Stimulated activated CD8-positive, alpha-beta memory T cell treated with anti-CD3 and anti-CD28 coated beads, Interleukin-7, amount 100 ng/mL, for 4 hours (primary cell): ENCODE measurements at regions not wholly inside any gene's neighbourhood (a gene's known extent, or its start where the extent isn't known, plus 50 kb on each side); places are given as distances from the start of the nearest gene placed in this dataset.

ENCODE experiments used
- DNase-seq, 2 donors: peaks; one replicate each; pipeline ENCODE4 v3.0.0-alpha.2; 2020; ENCODE audit warnings: low read depth in 2 of 2

- no peak for DNase-seq
Measured at GRCh38 chr4:24476282-24476681, 108.1 kb downstream of the DHX15 start.

GRCh38 chr4:24475756-24476155 is 108.6 kb downstream of the DHX15 start:
- no peak for DNase-seq

DNA sequence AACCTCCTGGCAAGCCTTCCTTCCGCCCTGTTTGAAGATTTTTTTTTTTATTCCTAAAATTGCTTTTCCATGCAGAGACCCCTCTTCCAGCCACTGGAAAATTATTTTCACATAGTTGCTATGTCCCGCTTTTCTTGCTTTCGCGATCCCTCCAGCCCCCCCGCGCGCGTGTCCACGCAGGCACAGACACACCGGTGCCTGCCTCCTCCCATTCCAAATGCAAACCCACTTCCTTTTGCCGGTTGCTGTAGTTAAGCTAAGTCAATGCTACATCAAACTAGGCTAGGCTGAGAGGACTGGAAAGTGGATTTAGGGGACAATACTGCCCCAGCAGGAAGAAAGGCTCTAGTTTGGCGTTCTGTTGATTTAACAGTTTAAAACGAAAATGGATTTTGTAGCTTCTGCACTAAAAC is 111.0 kb downstream of the DHX15 start:
- no peak for DNase-seq

DNA sequence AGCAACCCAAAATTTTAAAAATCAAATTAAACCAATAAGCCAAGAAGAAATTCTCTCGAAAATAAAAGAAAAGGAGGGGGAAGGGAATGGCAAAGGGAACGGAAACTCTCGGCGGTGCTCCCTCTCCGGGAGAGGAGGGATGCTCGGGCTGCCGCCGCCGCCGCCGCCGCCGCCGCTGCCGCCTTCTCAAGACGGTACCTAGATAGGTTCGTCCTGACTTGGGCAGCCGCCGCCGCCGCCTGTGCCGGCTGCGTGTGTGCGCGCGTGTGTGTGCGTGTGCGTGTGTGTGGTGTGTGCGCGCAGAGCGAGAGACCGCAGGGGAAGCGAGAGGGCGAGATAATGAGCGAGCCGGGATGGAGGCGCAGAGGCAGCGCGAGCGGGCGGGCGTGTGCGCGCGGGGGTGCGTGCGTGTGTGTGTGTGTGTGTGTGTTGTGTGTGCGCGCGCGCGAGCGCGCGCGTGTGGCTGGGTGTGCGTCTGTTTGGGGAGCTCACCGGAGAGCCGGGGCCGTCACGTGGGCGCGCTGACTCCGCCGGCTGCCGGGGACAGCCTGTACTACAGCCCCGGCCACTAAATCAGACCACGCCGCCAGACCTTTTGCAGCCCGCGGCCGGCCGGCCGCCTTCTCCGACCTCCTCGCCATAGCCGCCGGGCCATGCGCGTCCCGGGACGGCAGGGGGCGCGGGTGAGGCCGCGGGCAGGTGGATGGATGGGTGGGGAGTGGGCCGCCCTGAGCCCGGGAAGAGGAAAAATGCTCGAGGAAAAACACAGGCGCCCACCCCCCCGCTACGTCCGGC is 111.6 kb downstream of the DHX15 start:
- DNase-seq = peak; percentile 12 to 39

DNA sequence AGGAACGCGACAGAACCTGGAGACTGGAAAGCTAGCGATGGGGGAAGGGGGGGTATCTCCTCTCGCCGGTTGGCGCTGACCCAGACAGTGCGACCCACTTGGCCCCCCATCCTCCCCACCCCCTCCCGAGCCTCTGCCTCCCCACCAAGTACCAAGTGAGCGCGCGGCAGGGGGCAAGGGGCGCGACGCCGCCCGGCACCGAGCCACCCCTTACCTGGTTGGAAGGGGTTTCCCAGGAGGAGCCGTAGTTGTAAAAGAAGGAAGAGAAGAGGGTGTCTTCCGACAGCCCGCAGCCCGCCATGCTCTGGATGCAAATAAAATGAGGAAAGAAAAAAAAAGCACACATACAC is 112.2 kb downstream of the DHX15 start:
- no peak for DNase-seq

DNA sequence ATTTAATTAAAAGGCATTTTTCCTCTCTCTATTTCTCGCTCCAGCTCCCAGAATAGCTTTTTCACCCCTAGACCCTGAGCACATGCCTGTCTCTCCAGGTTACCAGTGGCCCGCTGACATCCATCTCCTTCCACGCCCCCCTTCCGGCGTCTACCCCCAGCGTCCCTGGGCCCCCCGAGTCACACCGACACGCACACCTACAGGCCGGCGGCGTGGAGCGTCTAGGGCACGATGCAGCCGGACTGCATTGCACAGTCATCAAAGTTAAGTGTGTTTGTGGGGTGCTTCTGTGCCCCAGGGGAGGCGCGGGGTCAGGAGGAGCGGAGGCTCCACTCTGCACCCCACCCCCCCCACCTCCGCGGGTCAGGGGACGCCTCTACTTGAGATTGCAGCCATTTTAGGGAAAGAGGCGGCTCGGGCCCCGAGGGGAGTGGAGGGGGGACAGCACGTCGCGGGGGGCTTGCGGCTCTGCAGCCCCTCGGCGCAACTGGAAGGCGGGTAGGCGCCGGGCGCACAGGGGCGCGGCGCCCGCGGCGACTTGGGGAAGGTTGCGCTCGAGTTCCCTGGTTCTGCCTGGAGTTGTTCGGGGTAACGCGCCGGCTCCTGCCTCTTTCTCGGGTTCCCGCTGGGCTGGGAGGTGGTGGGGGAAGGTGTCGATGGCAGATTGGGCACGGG is 112.7 kb downstream of the DHX15 start:
- DNase-seq = no peak

DNA sequence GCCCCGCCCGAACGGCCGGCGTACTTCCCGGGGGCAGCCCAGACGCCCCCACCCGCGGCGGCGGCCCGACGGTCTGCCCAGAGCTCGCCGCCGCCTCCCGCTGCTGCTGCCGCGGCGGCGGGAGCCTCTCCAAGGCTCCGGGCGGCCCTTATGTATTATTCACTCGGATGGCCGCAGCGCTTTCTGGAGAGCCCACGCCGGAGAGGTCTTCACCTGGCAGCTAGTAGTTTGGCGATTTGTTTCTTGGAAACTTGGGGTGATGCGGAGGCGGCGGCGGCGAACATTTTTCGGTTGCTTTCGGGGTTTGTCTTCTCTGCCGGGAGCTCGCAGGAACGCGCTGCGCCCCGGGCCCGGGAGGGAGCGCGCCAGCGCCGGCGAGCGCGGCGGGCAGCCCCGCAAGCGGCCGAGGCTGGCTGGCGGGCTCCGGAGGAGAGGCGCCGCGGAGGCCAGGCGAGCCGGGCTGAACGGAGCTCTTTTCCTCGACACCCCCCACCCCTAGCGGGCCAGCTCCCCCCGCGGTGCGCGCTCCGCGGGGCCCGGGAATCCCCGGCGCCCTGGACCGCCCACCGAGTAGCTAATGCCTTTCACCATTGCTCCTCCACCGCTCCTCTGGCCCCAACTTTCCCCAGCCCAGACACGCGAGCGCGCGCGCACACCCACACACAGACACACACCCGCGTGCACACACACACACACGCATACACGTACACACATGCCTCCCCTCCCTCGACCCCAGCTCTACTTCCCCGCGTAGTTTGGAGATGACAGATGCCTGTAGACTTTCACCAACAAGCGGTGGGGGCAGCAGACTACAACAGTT is 113.5 kb downstream of the DHX15 start:
- no peak for DNase-seq

DNA sequence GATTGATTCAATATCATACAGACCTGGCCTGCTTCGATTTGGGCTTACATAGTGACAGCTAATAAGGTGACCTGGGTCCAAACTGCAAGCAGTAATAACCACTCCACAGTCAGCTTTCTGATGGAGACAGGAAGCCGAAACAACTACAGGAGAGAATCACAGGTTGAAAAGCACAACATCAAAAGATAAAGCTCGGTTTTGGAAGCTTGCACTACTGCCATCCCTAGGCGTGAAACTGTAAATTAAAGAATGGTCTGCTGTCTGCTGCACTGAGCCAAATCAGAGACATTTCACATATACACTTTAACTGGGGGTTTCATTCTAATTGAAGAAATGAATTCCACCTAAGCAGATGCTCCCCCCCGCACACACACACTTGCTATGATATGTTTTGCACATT is 116.3 kb downstream of the DHX15 start:
- DNase-seq = no peak

DNA sequence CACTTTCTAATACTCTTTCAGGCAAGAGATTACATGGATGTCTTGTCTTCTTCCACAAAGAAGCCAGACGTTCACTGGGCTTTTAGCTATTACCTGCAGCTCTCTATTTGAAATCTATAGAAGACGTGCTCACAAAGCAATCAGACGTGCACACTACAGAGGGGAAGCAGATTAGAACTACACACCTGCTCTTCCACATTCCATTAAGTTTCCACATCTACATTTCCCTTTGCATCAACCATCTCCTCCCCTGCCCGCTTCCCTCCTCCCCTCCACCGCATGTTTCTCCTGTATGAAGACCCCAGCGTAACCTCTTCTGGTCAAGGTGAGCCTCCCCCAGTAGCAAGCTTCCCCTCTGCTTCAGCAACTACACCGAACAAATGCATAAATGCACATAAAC is 119.8 kb downstream of the DHX15 start:
- no peak for DNase-seq

DNA sequence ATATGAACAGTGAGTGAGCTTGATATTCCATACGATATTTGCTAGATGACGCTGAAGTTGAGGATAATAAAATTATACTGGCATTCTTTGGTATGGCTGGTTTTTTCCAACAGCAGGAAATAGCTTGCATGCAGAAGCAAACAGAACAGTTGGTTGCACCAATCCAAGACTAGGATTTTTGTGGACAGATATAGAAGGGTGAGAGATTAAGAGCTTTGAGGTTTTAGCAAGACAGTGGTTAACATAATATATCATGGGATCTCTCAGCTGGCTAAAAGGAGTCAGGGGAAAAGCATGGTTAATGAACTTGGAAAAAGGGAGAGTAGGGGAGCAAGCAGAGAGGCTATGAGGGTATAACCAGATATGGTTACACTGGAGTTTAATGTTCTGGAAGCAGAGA is 127.9 kb downstream of the DHX15 start:
- DNase-seq = no peak

- no peak for DNase-seq
Measured at GRCh38 chr4:24453951-24454350, 130.4 kb downstream of the DHX15 start.

DNA sequence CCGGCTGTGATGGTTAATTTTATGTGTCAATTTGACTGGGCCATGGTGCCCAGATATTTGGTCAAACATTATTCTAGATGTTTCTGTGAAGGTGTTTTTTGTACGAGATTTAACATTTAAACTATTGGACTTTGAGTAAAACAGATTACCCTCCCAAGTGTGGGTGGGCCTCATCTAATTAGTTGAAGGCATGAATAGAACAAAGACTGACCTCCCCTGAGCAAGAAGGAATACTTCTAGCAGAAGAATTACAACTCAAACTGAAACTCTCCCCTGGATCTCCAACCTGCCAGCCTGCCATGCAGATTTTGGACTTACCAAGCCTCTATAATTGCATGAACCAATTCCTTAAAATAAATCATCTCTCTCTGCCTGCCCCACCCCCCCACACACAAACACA is 132.5 kb downstream of the DHX15 start:
- no peak for DNase-seq

DNA sequence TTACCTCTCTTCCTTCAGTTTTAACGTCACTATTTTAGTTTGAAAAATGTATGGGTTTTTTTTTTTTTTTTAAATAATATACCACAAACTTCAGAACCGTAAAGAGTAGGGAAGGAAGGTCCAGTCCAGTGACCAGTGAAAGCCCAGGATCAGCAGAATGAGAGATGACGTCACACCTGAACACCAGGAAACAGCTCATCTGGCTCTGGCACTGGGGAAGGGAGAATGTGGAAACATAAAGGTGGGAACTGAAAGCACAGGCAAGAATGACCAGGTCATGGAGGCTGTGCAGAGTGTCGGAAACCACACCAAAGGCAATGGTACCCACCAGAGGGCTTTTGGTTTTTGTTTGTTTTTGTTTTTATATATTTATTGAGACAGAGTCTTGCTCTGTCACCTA is 141.2 kb downstream of the DHX15 start:
- no peak for DNase-seq

DNA sequence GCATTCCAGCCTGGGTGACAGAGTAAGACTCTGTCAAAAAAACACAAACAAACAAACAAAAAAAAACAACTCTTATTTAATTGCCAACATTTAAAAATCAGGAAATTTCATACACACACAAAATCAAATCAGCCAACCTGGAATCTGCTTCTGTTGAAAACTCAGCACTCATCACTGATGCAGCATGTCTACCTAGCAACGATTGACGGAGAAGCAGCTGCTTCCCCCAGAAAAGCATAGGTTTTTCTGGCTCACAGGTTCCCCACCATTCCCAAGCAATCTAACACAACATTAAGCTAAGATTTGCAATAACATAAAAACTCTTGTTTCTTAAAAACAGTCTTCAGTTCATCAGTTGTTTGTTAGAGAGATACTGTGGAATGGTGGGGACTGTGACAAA is 143.6 kb downstream of the DHX15 start:
- no peak for DNase-seq

GRCh38 chr4:24434241-24434640 is 150.1 kb downstream of the DHX15 start:
- no peak for DNase-seq

- DNase-seq = no peak
Measured at GRCh38 chr4:24433515-24434214, 150.7 kb downstream of the DHX15 start.

GRCh38 chr4:24428850-24429249 is 155.5 kb downstream of the DHX15 start:
- DNase-seq = no peak

DNA sequence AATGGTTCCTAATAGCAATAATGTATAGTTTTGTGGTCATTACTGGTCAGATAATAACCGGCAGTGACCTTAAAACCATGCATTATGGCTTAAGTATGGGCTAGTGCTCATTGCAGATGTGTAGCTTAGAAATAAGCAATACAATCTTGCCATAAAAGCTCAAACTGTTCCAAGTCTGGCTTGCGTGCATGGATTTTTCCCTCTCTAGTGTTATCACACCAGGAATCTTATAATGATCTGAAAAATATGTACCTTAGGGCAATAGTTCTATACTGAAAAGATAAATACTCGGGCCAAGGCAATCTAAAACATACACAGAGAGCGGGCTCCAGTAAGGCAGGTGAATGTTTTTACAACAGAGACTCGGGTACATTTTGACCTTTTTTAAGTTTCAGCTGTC is 157.8 kb downstream of the DHX15 start:
- DNase-seq = no peak

DNA sequence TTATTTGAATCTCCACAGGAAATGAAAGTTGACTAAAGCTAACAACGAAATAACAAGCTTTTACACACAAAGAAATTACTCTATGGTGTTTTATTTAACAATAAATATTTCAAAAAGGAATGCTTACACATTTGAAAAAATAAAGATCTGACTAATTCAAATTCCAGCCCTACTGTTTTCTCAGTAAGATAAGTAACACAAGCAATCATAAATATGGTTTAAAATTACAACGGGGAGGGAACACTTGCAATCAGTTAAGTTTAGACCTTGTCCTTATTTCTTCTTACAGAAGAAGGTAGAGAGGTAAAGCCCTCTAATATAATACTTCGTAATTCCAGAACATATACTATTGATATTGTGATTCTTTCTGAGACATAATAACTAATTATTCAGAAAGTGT is 158.5 kb downstream of the DHX15 start:
- DNase-seq = no peak

- DNase-seq = no peak
Measured at GRCh38 chr4:24423670-24424069, 160.7 kb downstream of the DHX15 start.

GRCh38 chr4:24422644-24423043 is 161.7 kb downstream of the DHX15 start:
- no peak for DNase-seq
